H9 (cell line): ENCODE measurements at regions not wholly inside any gene's neighbourhood (a gene's known extent, or its start where the extent isn't known, plus 50 kb on each side); places are given as distances from the start of the nearest gene placed in this dataset.

ENCODE experiments used
- DNase-seq: peaks from one replicate; pipeline ENCODE4 v3.0.0-alpha.2; 2017
- H2AFZ ChIP-seq: one replicate; pipeline ENCODE4 v1.6.1; 2013; ENCODE audit warnings: mild to moderate bottlenecking, low read length, control low read depth, moderate library complexity
- H2AK5ac ChIP-seq: 2 replicates; pipeline ENCODE4 v1.6.1; 2013; ENCODE audit warnings: low read length, control low read depth, mixed read lengths; ENCODE audit not compliant: insufficient read length
- H2BK120ac ChIP-seq: one replicate; pipeline ENCODE4 v1.6.1; 2013; ENCODE audit warnings: low read depth, mild to moderate bottlenecking, low read length, control low read depth, inconsistent platforms; ENCODE audit not compliant: poor library complexity, severe bottlenecking
- H2BK12ac ChIP-seq: 2 replicates; pipeline ENCODE4 v1.6.1; 2013; ENCODE audit warnings: low read length, control low read depth, mixed read lengths, low read depth; ENCODE audit not compliant: insufficient read length
- H2BK15ac ChIP-seq: 2 replicates; pipeline ENCODE4 v1.6.1; 2013; ENCODE audit warnings: low read depth, low read length, control low read depth
- H2BK20ac ChIP-seq: one replicate; pipeline ENCODE4 v1.6.1; 2013; ENCODE audit warnings: low read depth, mild to moderate bottlenecking, low read length, control low read depth, inconsistent platforms; ENCODE audit not compliant: poor library complexity, severe bottlenecking
- H2BK5ac ChIP-seq: 2 replicates; pipeline ENCODE4 v1.6.1; 2013; ENCODE audit warnings: low read length, control low read depth, mixed read lengths; ENCODE audit not compliant: insufficient read length
- H3K14ac ChIP-seq: 2 replicates; pipeline ENCODE4 v1.6.1; 2013; ENCODE audit warnings: low read length, control low read depth; ENCODE audit not compliant: insufficient read depth
- H3K18ac ChIP-seq: 2 replicates; pipeline ENCODE4 v1.6.1; 2013; ENCODE audit warnings: low read depth, mild to moderate bottlenecking, mixed read lengths, low read length, control low read depth; ENCODE audit not compliant: insufficient read length
- H3K23ac ChIP-seq: 2 replicates; pipeline ENCODE4 v1.6.1; 2013; ENCODE audit warnings: low read length, control low read depth, mixed read lengths, low read depth; ENCODE audit not compliant: insufficient read length
- H3K23me2 ChIP-seq: 2 replicates; pipeline ENCODE4 v1.6.1; 2013; ENCODE audit warnings: low read depth, mild to moderate bottlenecking, mixed read lengths, low read length, control low read depth; ENCODE audit not compliant: insufficient read length, poor library complexity, severe bottlenecking
- H3K27ac ChIP-seq: 2 replicates; pipeline ENCODE4 v1.5.1; 2013; ENCODE audit warnings: low read length, control low read depth, mixed read lengths, low read depth; ENCODE audit not compliant: insufficient read length
- H3K27me3 ChIP-seq: 2 replicates; pipeline ENCODE4 v1.6.1; 2013; ENCODE audit warnings: low read length, control low read depth, inconsistent platforms; ENCODE audit not compliant: insufficient read depth
- H3K4ac ChIP-seq: 2 replicates; pipeline ENCODE4 v1.6.1; 2013; ENCODE audit warnings: low read depth, mild to moderate bottlenecking, control low read depth, inconsistent platforms, low read length, moderate library complexity
- H3K4me1 ChIP-seq: 2 replicates; pipeline ENCODE4 v1.6.1; 2013; ENCODE audit warnings: low read length, control low read depth, inconsistent platforms; ENCODE audit not compliant: insufficient read depth
- H3K4me2 ChIP-seq: 2 replicates; pipeline ENCODE4 v1.6.1; 2013; ENCODE audit warnings: low read length, control low read depth, mixed read lengths; ENCODE audit not compliant: insufficient read length, insufficient read depth
- H3K56ac ChIP-seq: 2 replicates; pipeline ENCODE4 v1.6.1; 2013; ENCODE audit warnings: low read depth, mild to moderate bottlenecking, mixed read lengths, low read length, control low read depth; ENCODE audit not compliant: insufficient read length
- H3K79me1 ChIP-seq: 2 replicates; pipeline ENCODE4 v1.6.1; 2013; ENCODE audit warnings: low read depth, mild to moderate bottlenecking, moderate library complexity, low read length, control low read depth, inconsistent platforms; ENCODE audit not compliant: insufficient read depth, poor library complexity, severe bottlenecking
- H3K79me2 ChIP-seq: 2 replicates; pipeline ENCODE4 v1.6.1; 2013; ENCODE audit warnings: low read length, control low read depth, inconsistent platforms; ENCODE audit not compliant: insufficient read depth
- H3K9ac ChIP-seq: 2 replicates; pipeline ENCODE4 v1.6.1; 2013; ENCODE audit warnings: low read length, control low read depth, mixed read lengths; ENCODE audit not compliant: insufficient read length; ENCODE audit errors: extremely low read depth
- H3K9me3 ChIP-seq: one replicate; pipeline ENCODE4 v1.6.1; 2013; ENCODE audit warnings: low read depth, low read length, inconsistent platforms; ENCODE audit not compliant: control insufficient read depth
- H3T11ph ChIP-seq: one replicate; pipeline ENCODE4 v1.6.1; 2013; ENCODE audit warnings: mild to moderate bottlenecking, low read length, control low read depth, inconsistent platforms
- H4K20me1 ChIP-seq: one replicate; pipeline ENCODE4 v1.6.1; 2013; ENCODE audit not compliant: control insufficient read depth, insufficient read length, insufficient read depth
- H4K5ac ChIP-seq: 2 replicates; pipeline ENCODE4 v1.6.1; 2013; ENCODE audit warnings: low read depth, mild to moderate bottlenecking, mixed read lengths, low read length, control low read depth; ENCODE audit not compliant: insufficient read length
- H4K8ac ChIP-seq: replicated peaks from 2 replicates; pipeline ENCODE4 v1.6.1; 2013; ENCODE audit warnings: low read length, control low read depth, mixed read lengths, low read depth; ENCODE audit not compliant: insufficient read length
- H4K91ac ChIP-seq: 2 replicates; pipeline ENCODE4 v1.6.1; 2013; ENCODE audit warnings: low read depth, mild to moderate bottlenecking, moderate library complexity, mixed read lengths, low read length, control low read depth; ENCODE audit not compliant: insufficient read length
- H3K27ac Mint-ChIP-seq, 3 experiments: 2 replicates in 2 of 3; 3 replicates in 1 of 3; pipeline ENCODE4 v1.8.0; 2020 to 2021; ENCODE audit warnings: mixed read lengths in 3 of 3, mild to moderate bottlenecking in 1 of 3, moderate library complexity in 1 of 3
- H3K27me3 Mint-ChIP-seq: 2 replicates; pipeline ENCODE4 v1.8.0; 2021; ENCODE audit warnings: low read depth, mild to moderate bottlenecking, moderate library complexity, mixed read lengths
- H3K36me3 Mint-ChIP-seq, 3 experiments: 2 replicates in 2 of 3; 3 replicates in 1 of 3; pipeline ENCODE4 v1.8.0; 2020 to 2021; ENCODE audit warnings: low read depth in 3 of 3, mixed read lengths in 3 of 3; ENCODE audit not compliant: insufficient read depth in 1 of 3
- H3K4me1 Mint-ChIP-seq, 2 experiments: 2 replicates each; pipeline ENCODE4 v1.8.0; 2020; ENCODE audit warnings: mixed read lengths in 2 of 2
- H3K4me3 Mint-ChIP-seq, 2 experiments: 2 replicates in 1 of 2; 3 replicates in 1 of 2; pipeline ENCODE4 v1.8.0; 2020 to 2021; ENCODE audit warnings: mild to moderate bottlenecking in 2 of 2, mixed read lengths in 2 of 2, moderate library complexity in 1 of 2
- H3K9me3 Mint-ChIP-seq, 2 experiments: 2 replicates in 1 of 2; 3 replicates in 1 of 2; pipeline ENCODE4 v1.8.0; 2020; ENCODE audit warnings: mild to moderate bottlenecking in 2 of 2, mixed read lengths in 2 of 2, moderate library complexity in 1 of 2
- WGBS: extraction: QIAGEN DNeasy Blood & Tissue Kit; methylation state at CpG from one replicate; pipeline ENCODE4 v1.1.7; 2013; ENCODE audit warnings: missing lambda C conversion rate, low lambda C conversion rate, mixed read lengths; ENCODE audit not compliant: insufficient read length; ENCODE audit errors: extremely low coverage; 5-methylcytosine and 5-hydroxymethylcytosine counted together
- TF ChIP-seq, protein P1 (sequence below): fragments of 200-600 bp; sonication (generic); conservative IDR thresholded peaks from 3 replicates; pipeline ENCODE4 v1.8.0; 2021; ENCODE audit warnings: antibody characterized with exemption, mild to moderate bottlenecking

- no peaks in the 10 kb centered on the region for H3K4me1 ChIP-seq
Observed at GRCh38 chr11:107092667-107093066, 74.4 kb upstream of the GUCY1A2 start.

More at GRCh38 chr11:107092667-107093066, 74.4 kb upstream of the GUCY1A2 start:
- no peaks in the 10 kb centered on the region for H3K9me3 ChIP-seq
- H4K8ac ChIP-seq, result no peak overlapping the region
- H3K79me2 ChIP-seq, result no peaks in the 10 kb centered on the region
- no peaks in the 10 kb centered on the region for H3K23me2 ChIP-seq
- no peak overlapping the region for H2AK5ac ChIP-seq
- no peak overlapping the region for H2AFZ ChIP-seq
- H3K27me3 ChIP-seq, result no peaks in the 10 kb centered on the region
- H3K23ac ChIP-seq, result no peak overlapping the region
- H3K4ac ChIP-seq, result no peak overlapping the region
- H3K27ac Mint-ChIP-seq, result peak overlapping the region in 2 of 3 experiments; percentile 13 to 16; a peak in 2 of 7 replicates
- no peak overlapping the region for H3K4me3 Mint-ChIP-seq
- H3K9ac ChIP-seq, result no peak overlapping the region
- H3K27ac ChIP-seq, result no peak overlapping the region
- no peak overlapping the region for H2BK5ac ChIP-seq
- peaks cover 3 to 11% (median 5%) of the 10 kb centered on the region in 3 experiments; a peak in 5 of 7 replicates for H3K36me3 Mint-ChIP-seq
- H3K14ac ChIP-seq, result no peak overlapping the region
- H4K20me1 ChIP-seq, result no peaks in the 10 kb centered on the region
- no peak overlapping the region for H3K4me2 ChIP-seq
- no peak overlapping the region for H3T11ph ChIP-seq
- H2BK12ac ChIP-seq, result no peak overlapping the region
- no peak overlapping the region for H2BK20ac ChIP-seq
- WGBS, result no CpG with 5 or more reads among the region's 3 CpGs
- H2BK15ac ChIP-seq, result no peak overlapping the region
- H3K18ac ChIP-seq, result no peak overlapping the region
- H3K79me1 ChIP-seq, result no peaks in the 10 kb centered on the region
- H3K27me3 Mint-ChIP-seq, result no peaks in the 10 kb centered on the region
- no peak overlapping the region for H4K5ac ChIP-seq
- DNase-seq, result no peak
- peaks cover 14 to 23% of the 10 kb centered on the region in 2 experiments for H3K9me3 Mint-ChIP-seq
- H3K4me1 Mint-ChIP-seq, result peaks cover 0 to 3% of the 10 kb centered on the region in 2 experiments; a peak in 1 of 4 replicates
- no peak overlapping the region for H2BK120ac ChIP-seq
- TF ChIP-seq, protein P1, sequence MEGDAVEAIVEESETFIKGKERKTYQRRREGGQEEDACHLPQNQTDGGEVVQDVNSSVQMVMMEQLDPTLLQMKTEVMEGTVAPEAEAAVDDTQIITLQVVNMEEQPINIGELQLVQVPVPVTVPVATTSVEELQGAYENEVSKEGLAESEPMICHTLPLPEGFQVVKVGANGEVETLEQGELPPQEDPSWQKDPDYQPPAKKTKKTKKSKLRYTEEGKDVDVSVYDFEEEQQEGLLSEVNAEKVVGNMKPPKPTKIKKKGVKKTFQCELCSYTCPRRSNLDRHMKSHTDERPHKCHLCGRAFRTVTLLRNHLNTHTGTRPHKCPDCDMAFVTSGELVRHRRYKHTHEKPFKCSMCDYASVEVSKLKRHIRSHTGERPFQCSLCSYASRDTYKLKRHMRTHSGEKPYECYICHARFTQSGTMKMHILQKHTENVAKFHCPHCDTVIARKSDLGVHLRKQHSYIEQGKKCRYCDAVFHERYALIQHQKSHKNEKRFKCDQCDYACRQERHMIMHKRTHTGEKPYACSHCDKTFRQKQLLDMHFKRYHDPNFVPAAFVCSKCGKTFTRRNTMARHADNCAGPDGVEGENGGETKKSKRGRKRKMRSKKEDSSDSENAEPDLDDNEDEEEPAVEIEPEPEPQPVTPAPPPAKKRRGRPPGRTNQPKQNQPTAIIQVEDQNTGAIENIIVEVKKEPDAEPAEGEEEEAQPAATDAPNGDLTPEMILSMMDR, result no peak
- H3K56ac ChIP-seq, result no peak overlapping the region
- no peak overlapping the region for H4K91ac ChIP-seq
